Neural cell (in vitro differentiated cells): ENCODE measurements at regions not wholly inside any gene's neighbourhood (a gene's known extent, or its start where the extent isn't known, plus 50 kb on each side); places are given as distances from the start of the nearest gene placed in this dataset.

ENCODE experiments used
- H2AFZ ChIP-seq: fragments of 200-600, 300-800 bp; sonication (generic), shearing (Covaris generic); 2 replicates; pipeline ENCODE4 v1.6.0; 2014; ENCODE audit warnings: low read depth, mild to moderate bottlenecking, antibody characterized with exemption, low read length, moderate library complexity
- H3F3A ChIP-seq: fragments of 200-600 bp; shearing (Covaris generic); 2 replicates; pipeline ENCODE4 v1.6.1; 2016; ENCODE audit warnings: mild to moderate bottlenecking, moderate library complexity, mixed read lengths, antibody characterized with exemption, low read length; ENCODE audit not compliant: insufficient read depth, poor library complexity, severe bottlenecking
- H3K27ac ChIP-seq: fragments of 200-600, 300-800 bp; sonication (generic), shearing (Covaris generic); 2 replicates; pipeline ENCODE4 v1.5.1; 2014; ENCODE audit warnings: mild to moderate bottlenecking, low read length, moderate library complexity
- H3K27me3 ChIP-seq: fragments of 300-800, 200-600 bp; sonication (generic), shearing (Covaris generic); 2 replicates; pipeline ENCODE4 v1.6.0; 2014; ENCODE audit warnings: mild to moderate bottlenecking, low read depth, low read length, moderate library complexity; ENCODE audit not compliant: insufficient read depth
- H3K36me3 ChIP-seq: fragments of 300-800, 200-600 bp; sonication (generic), shearing (Covaris generic); 2 replicates; pipeline ENCODE4 v1.5.1; 2014; ENCODE audit warnings: mild to moderate bottlenecking, antibody characterized with exemption, low read length, moderate library complexity; ENCODE audit not compliant: insufficient read depth
- H3K4me2 ChIP-seq: fragments of 300-800, 200-600 bp; sonication (generic), shearing (Covaris generic); 2 replicates; pipeline ENCODE4 v1.6.0; 2014; ENCODE audit warnings: mild to moderate bottlenecking, low read length
- H3K4me3 ChIP-seq: fragments of 300-800, 200-600 bp; sonication (generic), shearing (Covaris generic); 2 replicates; pipeline ENCODE4 v1.5.1; 2014; ENCODE audit warnings: mild to moderate bottlenecking, low read length, moderate library complexity
- H3K79me2 ChIP-seq: fragments of 200-600 bp; shearing (Covaris generic); replicated peaks from 2 replicates; pipeline ENCODE4 v1.6.0; 2014; ENCODE audit warnings: mild to moderate bottlenecking, low read length, moderate library complexity; ENCODE audit not compliant: insufficient read depth
- H3K9ac ChIP-seq: fragments of 300-800, 200-600 bp; sonication (generic), shearing (Covaris generic); 2 replicates; pipeline ENCODE4 v1.6.1; 2016; ENCODE audit warnings: mild to moderate bottlenecking, low read length, mixed read lengths
- H3K9me2 ChIP-seq: fragments of 200-600 bp; shearing (Covaris generic); 2 replicates; pipeline ENCODE4 v1.6.1; 2016; ENCODE audit warnings: mild to moderate bottlenecking, low read length, mixed read lengths; ENCODE audit not compliant: insufficient read depth
- H3K9me3 ChIP-seq: fragments of 200-600, 300-800 bp; sonication (generic), shearing (Covaris generic); 2 replicates; pipeline ENCODE4 v1.6.1; 2016; ENCODE audit warnings: mild to moderate bottlenecking, mixed run types, low read length, moderate library complexity, mixed read lengths
- H4K20me1 ChIP-seq: fragments of 200-600 bp; shearing (Covaris generic); 2 replicates; pipeline ENCODE4 v1.6.1; 2016; ENCODE audit warnings: mild to moderate bottlenecking, mixed run types; ENCODE audit not compliant: insufficient read depth
- EP300 ChIP-seq: fragments of 450-650 bp; conservative IDR thresholded peaks from 2 replicates; pipeline ENCODE4 v1.6.1; 2014; ENCODE audit warnings: antibody characterized with exemption, mild to moderate bottlenecking, moderate library complexity; ENCODE audit not compliant: poor library complexity, severe bottlenecking
- EZH2 ChIP-seq: fragments of 200-600, 300-800 bp; shearing (Covaris generic), sonication (generic); IDR thresholded peaks from 2 replicates; pipeline ENCODE4 v1.6.1; 2014; ENCODE audit warnings: antibody characterized with exemption, low read length, borderline replicate concordance, mild to moderate bottlenecking; ENCODE audit not compliant: insufficient read depth, poor library complexity, severe bottlenecking
- MXI1 ChIP-seq: fragments of 450-650 bp; conservative IDR thresholded peaks from 2 replicates; pipeline ENCODE4 v1.6.1; 2014; ENCODE audit warnings: antibody characterized with exemption, mild to moderate bottlenecking; ENCODE audit not compliant: poor library complexity, severe bottlenecking
- POLR2AphosphoS5 ChIP-seq: IDR thresholded peaks from 2 replicates; pipeline ENCODE4 v1.6.1; 2012
- RAD21 ChIP-seq: fragments of 450-650 bp; conservative IDR thresholded peaks from 2 replicates; pipeline ENCODE4 v1.6.1; 2014; ENCODE audit warnings: antibody characterized with exemption, mild to moderate bottlenecking, moderate library complexity
- SMC3 ChIP-seq: fragments of 450-650 bp; conservative IDR thresholded peaks from 2 replicates; pipeline ENCODE4 v1.6.1; 2014; ENCODE audit warnings: antibody characterized with exemption, mild to moderate bottlenecking, moderate library complexity; ENCODE audit not compliant: poor library complexity
- TAF1 ChIP-seq: IDR thresholded peaks from 2 replicates; pipeline ENCODE4 v1.6.1; 2012; ENCODE audit warnings: low read depth
- TF ChIP-seq, protein P1 (sequence below): IDR thresholded peaks from 2 replicates; pipeline ENCODE4 v1.6.1; 2012; ENCODE audit warnings: borderline replicate concordance
- TF ChIP-seq, protein P2 (sequence below): fragments of 450-650 bp; IDR thresholded peaks from 2 replicates; pipeline ENCODE4 v1.5.1; 2014; ENCODE audit warnings: antibody characterized with exemption, mild to moderate bottlenecking, moderate library complexity; ENCODE audit not compliant: poor library complexity, severe bottlenecking

DNA sequence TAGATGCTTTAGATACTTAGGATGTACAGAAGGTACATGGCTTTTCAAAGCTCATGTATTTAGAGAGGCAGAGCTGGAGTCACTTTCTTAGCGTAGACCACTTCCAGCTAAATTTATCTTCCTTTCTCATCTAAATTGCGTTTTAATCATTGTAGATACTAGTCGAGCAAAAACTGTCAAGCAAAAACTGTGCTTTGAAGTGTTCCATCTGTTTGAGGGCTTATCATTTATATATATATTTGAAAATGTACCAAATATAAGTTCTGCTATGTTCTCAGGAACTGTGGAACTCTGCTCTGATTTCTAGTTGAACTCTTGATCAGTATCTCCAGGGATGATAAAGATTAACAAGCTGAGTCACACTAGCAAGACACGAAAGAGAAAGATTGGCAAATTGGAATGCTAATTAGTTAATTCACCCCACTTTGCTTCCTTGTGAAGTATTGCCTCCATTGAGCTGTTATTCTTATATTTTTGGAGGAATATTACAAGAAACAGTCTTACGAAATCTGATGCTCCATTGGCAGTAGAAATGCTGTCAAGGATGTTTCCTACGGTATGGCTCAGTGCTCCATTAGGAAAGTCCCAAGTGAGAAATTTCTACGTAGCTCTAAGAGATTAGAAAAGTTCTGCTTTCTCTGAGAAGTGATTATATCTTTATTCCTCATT is 310.7 kb downstream of the AEBP2 start:
- no peaks in the 10 kb centered on the region for H3K9me2 ChIP-seq
- no peak overlapping the region for H3K27ac ChIP-seq
- TF ChIP-seq RAD21, result no peak
- TF ChIP-seq, protein P1, sequence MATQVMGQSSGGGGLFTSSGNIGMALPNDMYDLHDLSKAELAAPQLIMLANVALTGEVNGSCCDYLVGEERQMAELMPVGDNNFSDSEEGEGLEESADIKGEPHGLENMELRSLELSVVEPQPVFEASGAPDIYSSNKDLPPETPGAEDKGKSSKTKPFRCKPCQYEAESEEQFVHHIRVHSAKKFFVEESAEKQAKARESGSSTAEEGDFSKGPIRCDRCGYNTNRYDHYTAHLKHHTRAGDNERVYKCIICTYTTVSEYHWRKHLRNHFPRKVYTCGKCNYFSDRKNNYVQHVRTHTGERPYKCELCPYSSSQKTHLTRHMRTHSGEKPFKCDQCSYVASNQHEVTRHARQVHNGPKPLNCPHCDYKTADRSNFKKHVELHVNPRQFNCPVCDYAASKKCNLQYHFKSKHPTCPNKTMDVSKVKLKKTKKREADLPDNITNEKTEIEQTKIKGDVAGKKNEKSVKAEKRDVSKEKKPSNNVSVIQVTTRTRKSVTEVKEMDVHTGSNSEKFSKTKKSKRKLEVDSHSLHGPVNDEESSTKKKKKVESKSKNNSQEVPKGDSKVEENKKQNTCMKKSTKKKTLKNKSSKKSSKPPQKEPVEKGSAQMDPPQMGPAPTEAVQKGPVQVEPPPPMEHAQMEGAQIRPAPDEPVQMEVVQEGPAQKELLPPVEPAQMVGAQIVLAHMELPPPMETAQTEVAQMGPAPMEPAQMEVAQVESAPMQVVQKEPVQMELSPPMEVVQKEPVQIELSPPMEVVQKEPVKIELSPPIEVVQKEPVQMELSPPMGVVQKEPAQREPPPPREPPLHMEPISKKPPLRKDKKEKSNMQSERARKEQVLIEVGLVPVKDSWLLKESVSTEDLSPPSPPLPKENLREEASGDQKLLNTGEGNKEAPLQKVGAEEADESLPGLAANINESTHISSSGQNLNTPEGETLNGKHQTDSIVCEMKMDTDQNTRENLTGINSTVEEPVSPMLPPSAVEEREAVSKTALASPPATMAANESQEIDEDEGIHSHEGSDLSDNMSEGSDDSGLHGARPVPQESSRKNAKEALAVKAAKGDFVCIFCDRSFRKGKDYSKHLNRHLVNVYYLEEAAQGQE, result no peak
- no peak for TF ChIP-seq EZH2
- no peak overlapping the region for H3K4me3 ChIP-seq
- no peaks in the 10 kb centered on the region for H3K79me2 ChIP-seq
- no peak overlapping the region for H3K9ac ChIP-seq
- no peaks in the 10 kb centered on the region for H4K20me1 ChIP-seq
- no peaks in the 10 kb centered on the region for H3K27me3 ChIP-seq
- H3K9me3 ChIP-seq, result peaks cover 4% of the 10 kb centered on the region
- H2AFZ ChIP-seq, result no peak overlapping the region
- H3K36me3 ChIP-seq, result no peaks in the 10 kb centered on the region
- no peaks in the 10 kb centered on the region for H3F3A ChIP-seq
- no peak overlapping the region for H3K4me2 ChIP-seq

DNA sequence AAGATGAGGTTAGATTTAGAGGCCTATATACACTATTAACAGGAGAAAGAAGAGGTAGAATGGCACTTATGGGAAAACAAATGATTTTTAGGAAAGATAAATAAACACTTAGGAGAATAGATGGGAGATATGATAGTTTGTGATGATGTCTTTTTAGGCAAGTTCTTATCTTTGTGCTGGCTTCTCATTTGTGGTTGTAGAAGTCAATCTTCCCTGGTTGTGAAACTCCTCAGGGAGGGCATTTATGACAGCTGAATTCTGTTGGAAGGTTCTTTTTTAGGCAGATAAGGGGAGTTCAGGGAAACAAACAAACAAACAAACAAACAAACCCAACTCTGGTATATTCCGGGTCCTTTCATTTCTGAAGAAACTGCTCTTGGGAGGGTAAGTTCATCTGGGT is 311.8 kb downstream of the AEBP2 start:
- H2AFZ ChIP-seq, result no peak overlapping the region
- H3K36me3 ChIP-seq, result no peaks in the 10 kb centered on the region
- H3K9me2 ChIP-seq, result no peaks in the 10 kb centered on the region
- no peak overlapping the region for H3K27ac ChIP-seq
- no peak for TF ChIP-seq MXI1
- TF ChIP-seq EP300, result no peak
- TF ChIP-seq SMC3, result no peak
- no peak for TF ChIP-seq RAD21
- TF ChIP-seq TAF1, result no peak
- TF ChIP-seq, protein P2, sequence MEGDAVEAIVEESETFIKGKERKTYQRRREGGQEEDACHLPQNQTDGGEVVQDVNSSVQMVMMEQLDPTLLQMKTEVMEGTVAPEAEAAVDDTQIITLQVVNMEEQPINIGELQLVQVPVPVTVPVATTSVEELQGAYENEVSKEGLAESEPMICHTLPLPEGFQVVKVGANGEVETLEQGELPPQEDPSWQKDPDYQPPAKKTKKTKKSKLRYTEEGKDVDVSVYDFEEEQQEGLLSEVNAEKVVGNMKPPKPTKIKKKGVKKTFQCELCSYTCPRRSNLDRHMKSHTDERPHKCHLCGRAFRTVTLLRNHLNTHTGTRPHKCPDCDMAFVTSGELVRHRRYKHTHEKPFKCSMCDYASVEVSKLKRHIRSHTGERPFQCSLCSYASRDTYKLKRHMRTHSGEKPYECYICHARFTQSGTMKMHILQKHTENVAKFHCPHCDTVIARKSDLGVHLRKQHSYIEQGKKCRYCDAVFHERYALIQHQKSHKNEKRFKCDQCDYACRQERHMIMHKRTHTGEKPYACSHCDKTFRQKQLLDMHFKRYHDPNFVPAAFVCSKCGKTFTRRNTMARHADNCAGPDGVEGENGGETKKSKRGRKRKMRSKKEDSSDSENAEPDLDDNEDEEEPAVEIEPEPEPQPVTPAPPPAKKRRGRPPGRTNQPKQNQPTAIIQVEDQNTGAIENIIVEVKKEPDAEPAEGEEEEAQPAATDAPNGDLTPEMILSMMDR, result no peak
- TF ChIP-seq POLR2AphosphoS5, result no peak
- TF ChIP-seq EZH2, result no peak
- TF ChIP-seq, protein P1, result no peak
- no peak overlapping the region for H3K4me2 ChIP-seq
- H3K4me3 ChIP-seq, result no peak overlapping the region
- H3K79me2 ChIP-seq, result no peaks in the 10 kb centered on the region
- no peaks in the 10 kb centered on the region for H3F3A ChIP-seq
- no peak overlapping the region for H3K9ac ChIP-seq
- peaks cover 4% of the 10 kb centered on the region for H3K9me3 ChIP-seq
- H4K20me1 ChIP-seq, result no peaks in the 10 kb centered on the region
- no peaks in the 10 kb centered on the region for H3K27me3 ChIP-seq
